ENCODE measurements at regions not wholly inside any gene's neighbourhood (a gene's known extent, or its start where the extent isn't known, plus 50 kb on each side); places are given as distances from the start of the nearest gene placed in this dataset.

- no peak for DNase-seq
These were observed 308.7 kb downstream of the SEC14L1 start for GRCh38 chr17:77449373-77449907.

GRCh38 chr17:77449908-77450741, 309.4 kb downstream of the SEC14L1 start:
- no peak for DNase-seq

- no peak for DNase-seq
These were observed 310.0 kb downstream of the SEC14L1 start for GRCh38 chr17:77450742-77451244.

GRCh38 chr17:77451245-77451893, 310.6 kb downstream of the SEC14L1 start:
- peak; percentile 85 for DNase-seq

GRCh38 chr17:77451894-77452852, 311.4 kb downstream of the SEC14L1 start:
- peak; percentile 85 for DNase-seq

- DNase-seq = no peak
These were observed 313.0 kb downstream of the SEC14L1 start for GRCh38 chr17:77453613-77454241.

- DNase-seq = no peak
These were observed 313.7 kb downstream of the SEC14L1 start for GRCh38 chr17:77454242-77455095.

GRCh38 chr17:77455111-77455890, 314.5 kb downstream of the SEC14L1 start:
- DNase-seq = no peak

- DNase-seq = no peak
These were observed 315.1 kb downstream of the SEC14L1 start for GRCh38 chr17:77455891-77456260.

- no peak for DNase-seq
These were observed 315.6 kb downstream of the SEC14L1 start for GRCh38 chr17:77456271-77456950.

- no peak for DNase-seq
These were observed 316.3 kb downstream of the SEC14L1 start for GRCh38 chr17:77456951-77457548.

- DNase-seq = no peak
These were observed 316.9 kb downstream of the SEC14L1 start for GRCh38 chr17:77457572-77458201.

GRCh38 chr17:77458202-77459017, 317.6 kb downstream of the SEC14L1 start:
- DNase-seq = no peak

GRCh38 chr17:77459018-77459755, 318.4 kb downstream of the SEC14L1 start:
- no peak for DNase-seq

GRCh38 chr17:77460514-77461046, 319.8 kb downstream of the SEC14L1 start:
- no peak for DNase-seq

- DNase-seq = no peak
These were observed 320.7 kb downstream of the SEC14L1 start for GRCh38 chr17:77461277-77462057.
